PC-3 (cell line): ENCODE measurements at regions not wholly inside any gene's neighbourhood (a gene's known extent, or its start where the extent isn't known, plus 50 kb on each side); places are given as distances from the start of the nearest gene placed in this dataset.

ENCODE experiments used
- CTCF ChIP-seq: fragments of 300-600 bp; sonication (generic); conservative IDR thresholded peaks from 2 replicates; pipeline ENCODE4 v1.5.1; 2017; ENCODE audit warnings: antibody characterized with exemption, low read depth, mild to moderate bottlenecking, low read length
- EZH2phosphoT487 ChIP-seq: fragments of 300-600 bp; sonication (generic); IDR thresholded peaks from 2 replicates; pipeline ENCODE4 v1.6.1; 2018; ENCODE audit warnings: mild to moderate bottlenecking, antibody characterized with exemption, low read length, borderline replicate concordance

DNA sequence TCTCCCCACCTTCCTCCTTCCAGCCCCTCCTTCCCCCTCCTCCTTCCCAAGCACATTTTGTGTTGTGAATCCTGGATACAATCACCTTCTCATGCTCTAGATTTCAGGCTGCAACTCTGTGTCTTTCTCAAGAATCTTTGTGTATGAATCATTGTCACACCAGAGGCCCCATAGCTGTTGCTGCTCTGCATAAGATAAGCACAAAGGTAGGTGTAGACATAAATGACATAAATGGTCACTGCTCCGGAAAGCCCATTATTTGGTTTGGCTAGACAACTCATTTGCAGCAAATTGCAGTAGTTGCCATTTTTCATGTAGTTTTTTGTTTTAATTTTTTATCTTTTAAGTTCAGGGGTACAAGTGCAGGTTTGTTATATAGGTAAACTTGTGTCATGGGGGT, 216.3 kb upstream of the NRP1 start:
- TF ChIP-seq CTCF (no peak), EZH2phosphoT487 (no peak)
